GM12878 (cell line): ENCODE measurements at regions not wholly inside any gene's neighbourhood (a gene's known extent, or its start where the extent isn't known, plus 50 kb on each side); places are given as distances from the start of the nearest gene placed in this dataset.

ENCODE experiments used
- ATAC-seq: fragments of 200-7000 bp; cut with Tn5 transposase; 3 replicates; pipeline ENCODE4 v1.9.1; 2020; ENCODE audit warnings: mild to moderate bottlenecking, moderate library complexity
- BruUV-seq: library from RNA; stranded (reverse); fragments of 400-500 nt; replicated peaks from 2 replicates; lab custom pipeline; 2021; lab: Mats Ljungman, UMichigan
- CTCF ChIA-PET: fragments of 300-600 bp; sonication (Branson Sonifier 250); formaldehyde crosslinking; extraction: SDS; loops from one replicate; lab custom pipeline; 2021; ENCODE audit warnings: inconsistent platforms; lab: Yijun Ruan, JAX
- POLR2A ChIA-PET: fragments of 350-600 bp; formaldehyde crosslinking; extraction: SDS; loops from one replicate; lab custom pipeline; 2021; ENCODE audit warnings: inconsistent platforms; lab: Charles Lee
- RAD21 ChIA-PET: fragments of 300-600 bp; sonication (Branson Sonifier 250); formaldehyde crosslinking; loops from one replicate; lab custom pipeline; 2023; ENCODE audit warnings: antibody characterized with exemption; ENCODE audit not compliant: unreplicated experiment; lab: Charles Lee
- SMC1A ChIA-PET: fragments of 300-600 bp; sonication (Branson Sonifier 250); formaldehyde crosslinking; loops from one replicate; lab custom pipeline; 2023; ENCODE audit not compliant: unreplicated experiment, uncharacterized antibody; lab: Charles Lee
- DNase-seq: peaks from one replicate; pipeline ENCODE4 v3.0.0-alpha.2; 2011; ENCODE audit warnings: low read depth, low spot score
- FAIRE-seq: peaks from 3 replicates; lab custom pipeline; 2011; peaks lifted over from hg19 to GRCh38; lab: Jason Lieb, UNC
- H2AFZ ChIP-seq: 2 replicates; pipeline ENCODE4 v1.6.0; 2011; ENCODE audit warnings: low read depth, low read length, control low read depth; ENCODE audit not compliant: control insufficient read depth
- H3K27ac ChIP-seq: 2 replicates; pipeline ENCODE4 v1.5.1; 2011; ENCODE audit warnings: control low read depth; ENCODE audit not compliant: control insufficient read depth, insufficient read depth
- H3K27me3 ChIP-seq, 2 experiments: replicated peaks in 1 of 2; 2 replicates each; pipeline versions ENCODE4 v1.6.0 to v1.6.1; 2011; ENCODE audit warnings: low read length in 1 of 2; ENCODE audit not compliant: control insufficient read depth in 2 of 2, insufficient read depth in 2 of 2
- H3K36me3 ChIP-seq, 2 experiments: 2 replicates each; pipeline ENCODE4 v1.5.1; 2011; ENCODE audit warnings: low read length in 1 of 2; ENCODE audit not compliant: control insufficient read depth in 2 of 2, insufficient read depth in 2 of 2
- H3K4me1 ChIP-seq: 2 replicates; pipeline ENCODE4 v1.6.1; 2011; ENCODE audit warnings: mild to moderate bottlenecking, low read length, moderate library complexity, mixed read lengths; ENCODE audit not compliant: control insufficient read depth, insufficient read depth
- H3K4me2 ChIP-seq: 2 replicates; pipeline ENCODE4 v1.6.0; 2011; ENCODE audit warnings: control low read depth; ENCODE audit not compliant: control insufficient read depth, insufficient read depth
- H3K4me3 ChIP-seq: fragments of 200-600 bp; sonication (generic); 2 replicates; pipeline ENCODE4 v1.5.1; 2016
- H3K79me2 ChIP-seq: 2 replicates; pipeline ENCODE4 v1.6.0; 2011; ENCODE audit warnings: low read length; ENCODE audit not compliant: control insufficient read depth, insufficient read depth
- H3K9ac ChIP-seq: 2 replicates; pipeline ENCODE4 v1.8.0; 2011; ENCODE audit warnings: low read length, control low read depth, mixed read lengths; ENCODE audit not compliant: control insufficient read depth, insufficient read depth
- H3K9me3 ChIP-seq: replicated peaks from 3 replicates; pipeline ENCODE4 v1.5.1; 2011; ENCODE audit warnings: mild to moderate bottlenecking, low read length; ENCODE audit not compliant: control insufficient read depth, insufficient read depth
- H4K20me1 ChIP-seq: 2 replicates; pipeline ENCODE4 v1.6.0; 2011; ENCODE audit not compliant: control insufficient read depth, insufficient read depth
- BMI1 ChIP-seq: fragments of 450-650 bp; IDR thresholded peaks from 2 replicates; pipeline ENCODE4 v1.6.1; 2016; ENCODE audit warnings: mild to moderate bottlenecking, moderate library complexity, borderline replicate concordance
- PKNOX1 ChIP-seq: fragments of 450-650 bp; IDR thresholded peaks from 2 replicates; pipeline ENCODE4 v1.6.1; 2016; ENCODE audit warnings: mild to moderate bottlenecking
- PRDM15 ChIP-seq: fragments of 450-650 bp; formaldehyde crosslinking; IDR thresholded peaks from 2 replicates; pipeline ENCODE4 v1.4.0; 2020; ENCODE audit warnings: mild to moderate bottlenecking, moderate library complexity
- SMAD1 ChIP-seq: fragments of 450-650 bp; IDR thresholded peaks from 2 replicates; pipeline ENCODE4 v1.6.1; 2018; ENCODE audit warnings: mild to moderate bottlenecking, low read depth; ENCODE audit not compliant: partially characterized antibody
- SMAD5 ChIP-seq: IDR thresholded peaks from 2 replicates; pipeline ENCODE4 v1.6.1; 2016; ENCODE audit warnings: antibody characterized with exemption, low read depth
- TCF12 ChIP-seq: IDR thresholded peaks from 2 replicates; pipeline ENCODE4 v1.6.1; 2011; ENCODE audit warnings: low read depth, mild to moderate bottlenecking, low read length
- ZNF384 ChIP-seq: IDR thresholded peaks from 2 replicates; pipeline ENCODE4 v1.6.1; 2012; ENCODE audit warnings: low read depth, mild to moderate bottlenecking, low read length, improper control_type of control experiment, borderline replicate concordance
- in situ Hi-C: fragments of 300-500 bp; cut with MboI; formaldehyde crosslinking; loops from 9 replicates; pipeline ENCODE4 v1.14.3; 2018; ENCODE audit warnings: mixed read lengths
- intact Hi-C: fragments of 100-400 bp; cut with micrococcal nuclease; formaldehyde crosslinking; loops from one replicate; pipeline ENCODE4 v1.14.2; 2022; ENCODE audit not compliant: unreplicated experiment
- TF ChIP-seq, protein P1 (sequence below): IDR thresholded peaks from 2 replicates; pipeline ENCODE4 v1.6.1; 2012; ENCODE audit warnings: low read depth, low read length, improper control_type of control experiment
- TF ChIP-seq, protein P2 (sequence below): IDR thresholded peaks from 2 replicates; pipeline ENCODE4 v1.6.1; 2012; ENCODE audit warnings: low read depth, low read length, improper control_type of control experiment

DNA sequence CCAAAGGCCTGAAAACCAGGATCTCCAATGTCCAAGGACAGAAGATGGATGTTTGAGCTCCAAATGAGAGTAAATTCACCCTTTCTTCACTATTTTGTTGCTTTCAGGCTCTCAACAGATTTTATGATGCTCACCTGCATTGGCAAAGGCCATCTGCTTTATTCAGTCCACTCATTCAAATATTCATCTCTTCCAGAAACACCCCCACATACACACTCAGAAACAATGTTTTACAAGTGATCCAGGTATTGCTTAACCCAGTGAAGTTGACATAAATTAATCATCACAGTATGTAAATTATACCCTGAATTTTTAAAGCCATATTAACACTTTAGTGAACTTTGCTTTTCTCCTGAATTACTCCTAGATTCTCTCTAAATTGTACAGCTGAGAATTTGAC is 63.3 kb downstream of the DUSP6 start:
- H3K4me3 ChIP-seq: no peak overlapping the region
- ChIA-PET SMC1A (no interaction called here), CTCF (no interaction called here), POLR2A (no interaction called here), RAD21 (no interaction called here)
- H3K4me1 ChIP-seq: no peaks in the 10 kb centered on the region
- H4K20me1 ChIP-seq: no peaks in the 10 kb centered on the region
- intact Hi-C loops (no loop called here), in situ Hi-C loops (no loop called here)
- TF ChIP-seq TCF12 (no peak), BMI1 (no peak), SMAD1 (no peak), SMAD5 (no peak), PKNOX1 (no peak), PRDM15 (no peak), ZNF384 (no peak)
- TF ChIP-seq, protein P1, sequence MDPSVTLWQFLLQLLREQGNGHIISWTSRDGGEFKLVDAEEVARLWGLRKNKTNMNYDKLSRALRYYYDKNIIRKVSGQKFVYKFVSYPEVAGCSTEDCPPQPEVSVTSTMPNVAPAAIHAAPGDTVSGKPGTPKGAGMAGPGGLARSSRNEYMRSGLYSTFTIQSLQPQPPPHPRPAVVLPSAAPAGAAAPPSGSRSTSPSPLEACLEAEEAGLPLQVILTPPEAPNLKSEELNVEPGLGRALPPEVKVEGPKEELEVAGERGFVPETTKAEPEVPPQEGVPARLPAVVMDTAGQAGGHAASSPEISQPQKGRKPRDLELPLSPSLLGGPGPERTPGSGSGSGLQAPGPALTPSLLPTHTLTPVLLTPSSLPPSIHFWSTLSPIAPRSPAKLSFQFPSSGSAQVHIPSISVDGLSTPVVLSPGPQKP: no peak
- TF ChIP-seq, protein P2, sequence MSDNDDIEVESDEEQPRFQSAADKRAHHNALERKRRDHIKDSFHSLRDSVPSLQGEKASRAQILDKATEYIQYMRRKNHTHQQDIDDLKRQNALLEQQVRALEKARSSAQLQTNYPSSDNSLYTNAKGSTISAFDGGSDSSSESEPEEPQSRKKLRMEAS: no peak
- no TSS peak for BruUV-seq
- no peak overlapping the region for H3K27ac ChIP-seq
- H3K9me3 ChIP-seq: no peaks in the 10 kb centered on the region
- H3K4me2 ChIP-seq: no peak overlapping the region
- no peaks in the 10 kb centered on the region for H3K27me3 ChIP-seq
- no peaks in the 10 kb centered on the region for H3K79me2 ChIP-seq
- ATAC-seq: no peak
- no peak for FAIRE-seq
- no peak overlapping the region for H2AFZ ChIP-seq
- DNase-seq: no peak
- H3K36me3 ChIP-seq: no peaks in the 10 kb centered on the region
- H3K9ac ChIP-seq: no peak overlapping the region
